GM18861 (cell line): ENCODE measurements at regions not wholly inside any gene's neighbourhood (a gene's known extent, or its start where the extent isn't known, plus 50 kb on each side); places are given as distances from the start of the nearest gene placed in this dataset.
"Not testable (repeated sequence)": the region's sequence is repeated elsewhere in the genome, so short reads cannot be mapped to it uniquely, and the experiment has no call there.

ENCODE experiments used
- ATAC-seq: cut with Tn5 transposase; IDR thresholded peaks from one replicate; pipeline ENCODE4 v1.9.1; 2021; ENCODE audit not compliant: unreplicated experiment

DNA sequence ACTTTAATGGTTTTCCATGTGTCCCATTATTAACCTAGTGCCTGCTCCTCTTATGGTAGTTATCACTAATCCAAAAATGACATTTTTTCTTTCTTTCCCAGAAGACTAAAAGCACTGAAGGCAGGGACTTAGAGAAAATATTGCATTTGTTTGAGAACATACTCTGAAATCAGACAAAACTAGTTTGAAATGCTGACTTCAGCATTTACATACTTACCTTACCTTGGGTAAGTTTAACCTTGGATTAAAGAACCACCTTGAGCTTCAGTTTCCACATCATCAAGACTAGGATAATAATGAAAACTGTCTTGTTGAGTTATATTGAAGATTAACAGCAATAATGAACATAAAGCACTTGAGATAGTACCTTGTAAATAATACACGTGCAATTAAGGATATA, 413.0 kb downstream of the SOX2 start:
- ATAC-seq, result no peak

DNA sequence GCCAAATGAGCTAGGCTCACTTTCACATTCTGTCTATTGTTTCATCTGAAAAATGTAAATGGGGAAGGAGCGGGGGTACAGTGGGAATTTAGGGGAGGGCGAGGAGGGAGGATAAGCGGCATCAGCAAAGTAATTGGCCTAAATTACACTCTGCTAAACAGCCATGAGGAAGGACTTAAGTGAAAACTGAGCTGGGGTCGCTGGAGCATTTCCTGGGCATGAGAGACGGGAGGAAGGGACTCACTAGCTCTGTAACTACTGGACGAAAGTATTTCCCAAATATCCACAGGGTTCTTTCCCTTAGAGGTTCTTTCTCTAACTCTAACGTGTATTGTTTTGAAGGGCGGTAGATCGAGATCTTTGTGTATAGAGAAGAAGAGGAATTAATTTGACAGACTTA, 418.0 kb downstream of the SOX2 start:
- no peak for ATAC-seq

DNA sequence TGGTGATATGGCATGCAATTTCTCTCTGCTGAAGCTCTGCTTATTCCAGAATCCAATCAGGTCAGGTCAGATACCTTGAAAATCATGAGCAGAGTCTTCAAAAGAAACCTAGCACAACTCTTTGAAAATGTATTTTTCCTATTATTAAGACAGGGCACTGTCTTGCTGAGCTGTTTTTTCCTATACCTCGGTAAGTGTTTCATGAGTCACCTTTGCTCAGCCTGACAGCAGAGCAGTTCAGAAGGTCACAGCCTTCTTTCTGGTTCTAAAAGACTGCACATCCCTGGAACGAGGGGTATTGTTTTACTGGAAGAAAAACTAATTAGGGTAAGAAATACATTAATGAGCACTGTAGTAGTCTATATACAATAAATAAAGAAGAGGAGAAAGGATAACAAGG, 422.0 kb downstream of the SOX2 start:
- no peak for ATAC-seq

DNA sequence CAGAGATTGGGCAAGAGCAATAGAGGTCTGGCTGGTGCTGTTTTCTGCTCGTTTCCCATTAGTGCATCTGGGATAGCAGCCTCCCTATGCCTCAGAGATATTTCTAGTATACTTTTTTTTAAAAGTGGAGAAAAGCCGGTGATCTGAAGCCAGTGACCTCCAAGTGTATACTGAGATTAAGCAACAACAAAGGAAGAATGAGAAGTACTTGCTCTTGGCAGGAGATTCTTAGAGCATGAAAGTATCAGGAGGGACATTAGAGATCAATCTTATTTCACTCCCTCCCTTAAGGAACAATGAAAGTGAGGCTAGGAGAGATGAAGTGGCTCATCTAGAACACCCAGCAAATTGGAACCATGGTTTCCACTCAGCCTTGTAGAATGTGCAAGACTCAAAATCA, 423.3 kb downstream of the SOX2 start:
- ATAC-seq, result no peak

DNA sequence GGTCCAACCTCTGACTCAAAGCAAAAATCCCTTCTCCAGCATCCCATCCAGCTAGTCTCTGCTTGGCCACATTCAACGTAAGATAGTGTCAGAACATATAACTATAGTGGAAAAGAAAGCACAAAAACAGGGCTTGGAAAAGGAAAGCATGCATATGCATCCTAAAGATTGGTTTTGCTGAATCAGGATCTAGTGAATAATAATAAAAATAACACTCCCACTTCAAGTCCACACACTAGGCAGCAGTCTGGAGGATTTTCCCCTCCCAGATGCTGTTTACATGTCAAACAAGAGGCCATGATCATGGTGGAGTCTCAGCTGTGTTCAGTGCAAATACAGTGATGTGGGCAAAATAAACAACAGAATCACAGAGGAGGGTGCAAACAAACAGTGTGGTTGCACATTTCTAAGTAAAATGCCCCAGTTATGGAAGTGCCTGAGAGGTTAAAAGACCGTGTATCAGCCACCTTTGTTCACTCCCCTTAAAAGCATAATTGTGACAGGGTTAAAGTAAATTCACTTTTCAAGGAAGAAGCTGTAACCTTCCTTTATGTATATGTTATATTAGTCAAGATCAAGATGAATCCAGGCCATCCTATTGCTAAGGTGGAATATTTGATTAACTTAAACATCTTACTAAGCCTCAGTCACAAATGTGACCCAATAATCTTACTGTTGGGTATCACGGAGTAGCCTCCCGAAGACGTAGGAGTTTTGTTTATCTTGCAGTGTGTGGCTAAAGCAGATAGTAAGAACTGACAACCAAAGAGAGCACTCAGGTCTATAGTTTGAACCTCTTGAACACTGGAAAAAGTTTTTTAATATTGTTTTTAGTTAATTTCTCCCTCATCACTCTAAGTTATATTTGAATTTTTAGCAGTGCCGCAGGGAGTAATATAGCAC, 424.5 kb downstream of the SOX2 start:
- ATAC-seq, result no peak

DNA sequence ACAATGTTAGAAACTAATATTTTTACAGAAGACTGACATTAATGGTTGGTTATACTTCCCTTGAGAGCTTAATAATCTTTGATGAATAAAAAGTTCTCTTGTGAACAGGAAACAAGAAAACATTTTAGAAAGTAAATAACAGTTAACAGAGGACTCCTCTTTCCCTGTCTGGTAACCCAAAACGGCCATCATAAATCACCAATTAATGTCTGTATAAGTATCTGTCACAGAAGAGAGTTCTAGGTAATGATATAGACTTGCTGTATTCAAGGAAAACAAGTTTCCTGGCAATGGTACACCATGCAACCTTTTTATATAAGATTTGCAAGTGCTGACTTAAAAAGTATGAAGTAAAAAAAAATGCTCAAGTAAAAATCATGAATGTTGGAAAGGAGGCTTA, 426.7 kb downstream of the SOX2 start:
- no peak for ATAC-seq

DNA sequence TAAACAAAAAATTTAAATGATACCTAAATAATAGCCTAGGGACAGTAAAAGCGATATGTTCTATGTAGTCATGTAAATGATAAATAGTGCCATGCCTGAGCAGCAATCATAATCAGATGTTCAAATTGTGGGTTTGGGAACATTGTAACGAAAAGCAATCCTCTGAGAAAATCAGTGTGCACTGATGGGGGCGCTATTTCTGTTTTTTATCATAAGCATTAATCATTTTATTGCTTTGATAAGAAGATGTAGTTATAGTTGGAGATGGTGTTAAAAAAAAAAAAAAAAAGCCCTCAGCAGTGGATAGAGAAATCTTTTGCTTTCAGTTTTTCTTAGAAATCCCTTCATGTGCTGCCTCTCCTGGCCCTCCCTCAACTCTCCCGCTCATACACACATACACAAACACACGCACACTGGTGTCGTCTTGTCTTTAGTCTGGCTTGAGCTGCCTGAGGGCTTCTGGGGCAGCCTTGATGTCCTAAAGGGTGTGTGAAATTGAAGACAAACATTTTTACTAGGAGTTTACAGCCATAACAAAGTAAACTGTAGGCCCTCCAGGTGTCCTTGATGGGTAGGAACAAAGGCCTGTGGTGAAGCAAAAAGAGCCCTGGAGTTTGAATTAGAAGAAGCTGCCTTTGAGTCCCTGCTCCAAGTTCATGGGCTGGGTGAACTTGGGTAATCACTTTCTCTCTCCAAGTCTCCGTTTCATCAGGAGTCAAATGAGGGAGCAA, 428.1 kb downstream of the SOX2 start:
- no peak for ATAC-seq

DNA sequence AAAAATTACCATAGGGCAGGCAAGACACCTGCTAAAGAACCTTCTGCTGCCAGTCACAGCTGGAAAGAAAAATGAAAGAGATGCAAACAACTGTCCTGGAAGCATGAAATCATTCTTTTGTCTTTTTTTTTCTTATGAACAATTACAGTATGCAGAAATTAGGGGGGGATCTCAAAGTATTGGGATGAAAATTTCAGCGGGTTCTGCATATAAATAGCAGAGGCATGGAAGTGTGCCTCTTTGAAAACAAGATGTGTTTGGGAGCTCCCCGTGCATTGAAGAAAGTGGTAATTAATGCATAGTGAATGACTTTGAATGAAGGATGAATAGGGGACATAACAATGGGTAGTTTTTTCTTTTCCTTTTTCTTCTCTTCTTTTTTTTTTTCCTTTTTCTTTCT, 431.2 kb downstream of the SOX2 start:
- no peak for ATAC-seq

DNA sequence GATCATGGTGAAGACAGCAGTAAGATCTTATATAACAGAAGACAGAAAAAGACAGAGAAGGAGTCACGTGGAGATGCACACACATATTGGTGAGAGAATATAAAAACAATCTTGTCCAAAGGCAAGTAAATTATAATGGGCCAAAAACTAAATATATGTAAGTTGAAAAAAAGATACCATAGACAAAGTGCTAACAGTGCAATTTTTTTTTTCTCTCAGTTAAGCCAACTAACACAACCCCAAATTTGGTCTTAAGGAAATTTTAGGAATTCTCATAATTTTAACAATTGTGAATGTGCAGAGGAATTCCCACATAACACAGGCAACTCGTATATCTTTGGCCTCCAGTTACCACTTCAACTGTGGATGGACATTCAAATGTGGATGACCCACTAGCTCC, 432.2 kb downstream of the SOX2 start:
- ATAC-seq, result no peak

DNA sequence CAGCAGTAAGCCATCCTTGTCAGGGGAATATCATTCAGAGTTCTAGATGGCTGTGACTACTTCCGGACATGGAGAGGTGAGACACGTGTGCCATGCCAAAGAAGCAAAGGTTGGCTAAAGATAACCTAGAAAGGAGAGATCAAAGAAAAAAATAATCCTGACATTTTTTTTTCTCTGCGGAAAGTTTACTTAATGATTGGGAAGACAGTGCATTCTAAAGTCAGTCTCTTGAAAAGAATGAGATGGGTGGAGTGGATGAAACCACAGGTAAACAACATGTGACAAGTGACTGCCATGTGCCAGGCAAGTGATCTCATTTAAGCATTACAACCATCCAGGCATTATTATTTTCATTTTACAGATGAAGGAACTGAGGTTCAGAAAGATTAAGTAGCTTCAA, 436.6 kb downstream of the SOX2 start:
- no peak for ATAC-seq

DNA sequence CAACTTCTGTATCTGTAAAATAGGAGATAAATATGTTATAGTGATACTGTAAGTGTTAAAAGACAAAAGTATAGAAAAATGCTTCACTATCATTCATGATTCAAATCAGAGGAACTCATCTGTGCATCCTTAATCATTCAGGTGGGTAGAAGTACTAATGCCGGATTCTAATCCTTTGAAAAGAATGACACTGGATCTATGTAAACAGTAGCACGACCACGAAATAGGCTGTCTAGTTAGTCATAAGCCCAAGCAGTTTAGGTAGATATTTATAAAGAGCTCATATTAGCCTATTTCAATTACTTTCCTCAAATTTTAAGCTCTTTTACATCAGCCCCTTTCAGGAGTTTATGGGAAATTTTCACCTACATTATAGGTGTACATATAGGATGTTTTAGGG, 437.9 kb downstream of the SOX2 start:
- ATAC-seq, result no peak

DNA sequence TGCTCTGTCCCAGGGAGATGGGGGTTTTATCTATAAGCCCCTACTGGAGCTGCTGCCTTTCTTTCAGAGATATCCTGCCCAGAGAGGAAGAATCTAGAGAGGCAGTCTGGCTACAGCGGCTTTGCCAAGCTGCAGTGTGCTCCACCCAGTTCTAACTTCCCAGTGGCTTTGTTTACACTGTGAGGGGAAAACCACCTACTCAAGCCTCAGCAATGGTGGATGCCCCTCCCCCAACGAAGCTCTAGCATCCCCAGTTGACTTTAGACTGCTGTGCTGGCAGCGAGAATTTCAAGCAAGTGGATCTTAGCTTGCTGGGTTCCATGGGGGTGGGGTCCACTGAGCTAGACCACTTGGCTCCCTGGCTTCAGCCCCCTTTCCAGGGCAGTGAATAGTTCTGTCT, 444.6 kb downstream of the SOX2 start:
- ATAC-seq, result not testable (repeated sequence)

DNA sequence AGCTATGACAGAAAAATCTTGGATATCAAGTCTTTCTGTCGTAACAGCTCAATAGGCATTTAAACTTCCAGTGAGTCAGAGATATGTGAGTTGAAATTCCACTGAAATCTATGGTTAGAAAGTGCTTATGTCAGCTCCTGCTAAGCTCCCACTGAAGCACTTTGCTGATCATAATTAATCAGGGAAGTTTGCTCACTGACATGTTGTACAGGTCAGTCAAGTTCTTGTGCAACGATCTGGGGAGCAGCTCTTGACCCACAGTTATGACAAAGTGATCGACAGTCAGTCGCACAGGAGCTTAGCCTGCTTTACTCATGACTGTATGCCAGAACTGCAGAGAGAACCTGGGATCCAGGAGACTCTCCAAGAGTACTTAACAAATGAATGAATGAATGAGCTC, 453.5 kb downstream of the SOX2 start:
- ATAC-seq, result no peak

DNA sequence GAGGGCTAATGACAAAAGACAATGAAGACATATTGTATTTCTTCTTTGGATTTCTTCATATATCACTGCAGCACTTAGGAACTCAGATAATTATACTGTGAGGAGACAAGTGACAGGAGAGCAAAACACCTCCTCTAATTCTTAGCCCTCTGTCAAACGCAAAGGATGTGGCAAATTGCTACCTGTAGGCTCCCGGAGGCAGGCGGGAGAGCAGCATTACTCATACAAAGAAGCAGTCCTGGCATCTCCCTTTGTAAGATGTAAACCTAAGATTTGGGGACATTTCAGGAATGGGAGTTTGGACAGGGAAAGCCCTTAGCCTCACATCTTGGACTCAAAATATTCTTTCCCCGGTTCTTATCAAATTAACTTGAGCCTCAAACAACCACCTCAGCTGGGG, 460.8 kb downstream of the SOX2 start:
- no peak for ATAC-seq

DNA sequence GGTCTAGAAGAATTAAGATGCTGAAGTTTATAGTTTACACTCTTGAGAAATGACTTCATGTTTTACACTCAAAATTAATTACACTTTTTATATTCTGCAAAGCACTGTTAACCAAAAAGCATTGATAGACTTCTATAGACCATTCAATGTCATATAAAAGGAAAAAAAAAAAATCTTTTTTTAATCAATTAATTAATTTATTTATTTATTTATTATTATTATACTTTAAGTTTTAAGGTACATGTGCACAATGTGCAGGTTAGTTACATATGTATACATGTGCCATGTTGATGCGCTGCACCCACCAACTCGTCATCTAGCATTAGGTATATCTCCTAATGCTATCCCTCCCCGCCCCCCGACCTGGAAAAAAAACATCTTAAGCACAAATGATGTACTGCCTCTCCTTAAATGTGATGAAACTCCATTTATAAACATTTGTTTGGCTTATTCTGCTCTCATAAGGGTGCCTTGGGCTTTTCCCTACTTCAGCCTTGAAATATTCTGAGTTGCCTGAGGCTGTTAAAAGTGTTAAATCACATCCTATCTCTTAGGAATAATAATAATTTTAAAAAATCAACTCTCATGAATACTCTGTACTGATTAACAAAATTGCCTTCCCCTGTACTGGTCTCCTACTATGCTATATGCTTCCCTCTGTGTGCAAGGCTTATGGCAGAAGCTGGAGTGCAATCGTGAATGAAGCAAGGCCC, 466.9 kb downstream of the SOX2 start:
- no peak for ATAC-seq

DNA sequence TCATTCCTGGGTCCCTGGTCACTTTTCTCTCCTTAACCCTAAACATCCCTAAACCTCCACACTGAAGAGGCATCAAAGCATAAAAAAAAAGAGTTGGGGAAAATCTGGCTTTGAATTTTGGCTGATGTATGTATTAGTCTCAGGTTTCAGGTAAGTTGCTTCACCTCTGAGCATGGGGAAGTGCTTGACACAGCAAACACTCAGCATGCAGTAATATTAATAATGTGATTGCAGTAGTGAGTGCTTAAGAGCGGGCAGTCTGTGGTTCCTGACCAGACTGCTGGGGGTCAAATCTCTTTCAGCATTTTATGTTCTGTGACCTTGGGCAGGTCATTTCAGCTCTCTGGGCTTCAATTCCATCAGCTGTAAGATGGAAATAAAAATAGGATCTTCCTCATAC, 467.9 kb downstream of the SOX2 start:
- no peak for ATAC-seq

DNA sequence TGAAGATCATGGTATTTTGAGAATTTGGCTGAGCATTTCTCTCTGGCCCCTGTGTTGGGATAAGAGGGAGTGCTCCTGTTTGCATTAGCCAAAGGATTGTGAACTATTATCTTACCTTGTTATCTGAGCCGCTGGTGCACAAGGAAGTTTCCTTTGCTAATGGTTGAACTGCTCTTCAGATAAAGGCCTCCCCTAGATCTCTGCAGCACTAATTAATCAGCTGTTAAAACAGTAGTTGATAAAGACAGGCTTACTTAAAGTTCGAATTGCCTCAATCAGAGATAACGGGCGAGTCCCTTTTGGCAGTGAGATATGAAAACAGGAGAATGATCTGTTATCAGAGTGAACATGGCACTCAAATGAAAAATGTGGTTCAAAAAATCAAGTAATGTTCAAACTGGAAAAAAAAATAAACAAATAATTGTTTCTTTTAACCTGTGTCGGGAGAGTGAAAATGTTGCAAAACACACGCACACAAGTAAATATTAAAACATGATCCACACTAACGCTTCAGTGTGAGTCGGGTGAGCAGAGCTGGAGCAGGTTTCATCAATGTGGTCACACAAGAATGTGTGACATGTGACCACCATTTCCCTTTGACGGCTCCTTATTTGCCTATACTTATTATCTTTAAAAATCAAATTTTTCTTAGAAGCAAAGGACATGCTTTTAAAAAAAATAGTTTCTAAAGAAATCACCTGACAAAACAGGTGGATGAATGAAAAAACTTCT, 469.1 kb downstream of the SOX2 start:
- no peak for ATAC-seq

DNA sequence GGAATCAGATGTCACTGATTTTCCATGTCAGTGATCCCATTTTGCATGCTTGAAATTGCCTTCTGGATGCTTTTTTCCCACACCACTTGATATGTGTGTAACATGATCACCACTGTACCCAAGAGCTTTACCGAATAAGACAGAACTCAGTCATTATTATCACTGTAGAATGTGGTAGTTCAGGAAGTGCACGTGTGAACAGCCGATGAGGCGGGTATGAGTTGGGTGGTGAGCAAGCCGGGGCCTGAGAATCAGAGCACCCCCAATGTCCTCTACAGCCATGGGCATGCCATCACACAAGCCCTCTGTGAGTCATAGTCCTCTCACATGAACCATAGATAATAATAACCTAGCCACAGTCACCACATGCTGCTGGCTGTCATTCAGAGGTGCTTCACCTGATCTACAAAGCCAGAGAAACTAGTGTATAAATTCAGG, 470.8 kb downstream of the SOX2 start:
- ATAC-seq, result peak; percentile 77

DNA sequence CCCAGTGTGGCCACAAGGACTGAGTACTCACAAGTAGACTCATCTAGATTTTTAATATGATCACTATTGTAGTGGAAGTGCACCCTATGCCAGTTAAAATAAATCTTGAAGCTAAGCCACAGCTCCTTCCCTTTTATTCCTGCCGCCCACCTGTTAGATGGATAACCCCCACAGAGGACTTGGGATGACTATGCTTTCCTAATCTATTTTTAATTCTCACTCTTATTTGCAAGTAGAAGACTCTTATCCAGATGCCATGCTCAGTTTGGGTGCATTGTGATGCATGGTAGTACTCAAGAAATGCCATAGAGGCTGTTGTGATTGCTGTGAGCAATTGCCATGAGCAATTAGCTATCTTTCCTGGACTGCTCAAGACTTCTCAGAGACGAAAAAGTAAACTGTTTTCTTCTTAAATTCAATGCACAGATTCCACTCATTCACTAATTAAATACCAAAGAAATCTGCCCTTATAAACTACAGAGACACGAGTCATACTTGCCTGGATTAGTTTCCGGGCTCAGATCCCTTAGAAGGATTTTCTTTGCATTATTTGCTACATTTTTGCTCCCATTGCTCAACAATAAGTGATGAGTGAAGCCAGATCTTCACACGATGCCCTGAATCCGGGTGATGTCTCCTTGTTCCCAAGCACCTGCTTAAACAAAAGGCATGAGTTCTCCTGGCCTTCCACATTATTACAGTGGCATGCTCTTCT, 472.1 kb downstream of the SOX2 start:
- no peak for ATAC-seq

DNA sequence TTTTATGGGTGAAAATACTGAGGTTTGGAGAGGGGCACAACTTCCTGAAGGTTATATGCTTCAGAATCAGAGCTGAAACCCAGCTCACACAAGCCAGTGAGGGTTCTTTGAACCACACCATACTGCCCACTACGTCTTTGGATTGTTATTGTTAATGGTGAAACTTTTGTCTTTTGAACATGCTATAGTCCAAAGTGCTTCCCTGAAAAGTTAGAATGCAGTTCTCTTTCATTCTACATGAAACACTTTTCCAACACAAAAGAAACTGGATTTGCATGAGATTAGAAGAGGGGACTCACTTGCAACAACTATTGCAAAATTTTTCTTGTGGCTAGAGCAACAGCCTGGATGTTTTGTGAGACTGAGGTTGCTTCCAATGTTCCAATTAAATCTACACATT, 473.6 kb downstream of the SOX2 start:
- ATAC-seq, result no peak
